HEK293T (cell line): ENCODE measurements at regions not wholly inside any gene's neighbourhood (a gene's known extent, or its start where the extent isn't known, plus 50 kb on each side); places are given as distances from the start of the nearest gene placed in this dataset.

Experiments
- ARNT ChIP-seq: fragments of 450-650 bp; IDR thresholded peaks from 2 replicates; pipeline ENCODE4 v1.6.1; 2017; ENCODE audit warnings: mild to moderate bottlenecking
- BHLHE40 ChIP-seq: fragments of 450-650 bp; IDR thresholded peaks from 2 replicates; pipeline ENCODE4 v1.6.1; 2016; ENCODE audit warnings: mild to moderate bottlenecking, moderate library complexity, borderline replicate concordance
- CTBP1 ChIP-seq: fragments of 450-650 bp; IDR thresholded peaks from 2 replicates; pipeline ENCODE4 v1.6.1; 2016; ENCODE audit warnings: borderline replicate concordance
- FOXA1 ChIP-seq: fragments of 450-650 bp; IDR thresholded peaks from 2 replicates; pipeline ENCODE4 v1.6.1; 2016; ENCODE audit warnings: mild to moderate bottlenecking
- FOXK2 ChIP-seq: fragments of 450-650 bp; IDR thresholded peaks from 2 replicates; pipeline ENCODE4 v1.6.1; 2016; ENCODE audit warnings: mild to moderate bottlenecking
- L3MBTL2 ChIP-seq: fragments of 450-650 bp; conservative IDR thresholded peaks from 2 replicates; pipeline ENCODE4 v1.6.1; 2016; ENCODE audit warnings: mild to moderate bottlenecking
- LEF1 ChIP-seq: fragments of 450-650 bp; IDR thresholded peaks from 2 replicates; pipeline ENCODE4 v1.6.1; 2017; ENCODE audit warnings: mild to moderate bottlenecking, borderline replicate concordance
- NFRKB ChIP-seq: fragments of 450-650 bp; IDR thresholded peaks from 2 replicates; pipeline ENCODE4 v1.6.1; 2016; ENCODE audit warnings: mild to moderate bottlenecking, moderate library complexity
- SP1 ChIP-seq: fragments of 450-650 bp; IDR thresholded peaks from 2 replicates; pipeline ENCODE4 v1.6.1; 2017
- SUZ12 ChIP-seq: fragments of 450-650 bp; IDR thresholded peaks from 2 replicates; pipeline ENCODE4 v1.6.1; 2016; ENCODE audit warnings: mild to moderate bottlenecking
- TARDBP ChIP-seq: fragments of 450-650 bp; IDR thresholded peaks from 2 replicates; pipeline ENCODE4 v1.6.1; 2016
- TF ChIP-seq, protein P1 (sequence below): fragments of 450-650 bp; IDR thresholded peaks from 2 replicates; pipeline ENCODE4 v1.6.1; 2016

DNA sequence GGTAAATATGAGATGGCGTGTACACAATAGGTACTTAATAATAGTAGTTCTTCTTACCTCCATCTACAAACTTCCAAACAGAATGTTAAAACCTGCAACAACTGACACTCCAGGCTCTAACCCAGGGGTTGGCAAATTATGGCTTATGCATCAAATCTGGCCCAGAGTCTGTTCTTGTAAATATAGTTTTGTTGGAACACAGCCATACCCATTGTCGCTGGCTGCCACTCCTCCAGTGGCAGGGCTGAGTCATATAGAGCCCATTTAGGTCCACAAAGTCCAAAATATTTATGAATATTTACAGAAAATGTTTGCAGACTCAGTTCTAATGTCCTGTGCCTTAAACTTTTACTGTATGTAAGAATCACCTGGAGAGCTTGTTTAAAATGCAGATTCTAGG, 69.9 kb upstream of the BTBD3 start:
- TF ChIP-seq ARNT (no peak), L3MBTL2 (no peak), FOXK2 (no peak), SP1 (no peak), TARDBP (no peak), NFRKB (no peak), SUZ12 (no peak), FOXA1 (no peak), LEF1 (no peak), BHLHE40 (no peak), CTBP1 (no peak)
- TF ChIP-seq, protein P1, sequence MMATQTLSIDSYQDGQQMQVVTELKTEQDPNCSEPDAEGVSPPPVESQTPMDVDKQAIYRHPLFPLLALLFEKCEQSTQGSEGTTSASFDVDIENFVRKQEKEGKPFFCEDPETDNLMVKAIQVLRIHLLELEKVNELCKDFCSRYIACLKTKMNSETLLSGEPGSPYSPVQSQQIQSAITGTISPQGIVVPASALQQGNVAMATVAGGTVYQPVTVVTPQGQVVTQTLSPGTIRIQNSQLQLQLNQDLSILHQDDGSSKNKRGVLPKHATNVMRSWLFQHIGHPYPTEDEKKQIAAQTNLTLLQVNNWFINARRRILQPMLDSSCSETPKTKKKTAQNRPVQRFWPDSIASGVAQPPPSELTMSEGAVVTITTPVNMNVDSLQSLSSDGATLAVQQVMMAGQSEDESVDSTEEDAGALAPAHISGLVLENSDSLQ: no peak
